IMR-90 (cell line): ENCODE measurements at regions not wholly inside any gene's neighbourhood (a gene's known extent, or its start where the extent isn't known, plus 50 kb on each side); places are given as distances from the start of the nearest gene placed in this dataset.

Experiments used
- ATAC-seq: fragments of 200-7000 bp; cut with Tn5 transposase; 2 replicates; pipeline ENCODE4 v1.9.1; 2020; ENCODE audit warnings: low read depth, mild to moderate bottlenecking, moderate library complexity
- BruUV-seq: library from RNA; stranded (reverse); fragments of 400-500 nt; replicated peaks from 2 replicates; lab custom pipeline; 2021; lab: Mats Ljungman, UMichigan
- CTCF ChIA-PET: fragments of 300-600 bp; formaldehyde crosslinking; extraction: SDS; loops from one replicate; lab custom pipeline; 2021; ENCODE audit warnings: antibody characterized with exemption; lab: Yijun Ruan, JAX
- POLR2A ChIA-PET: fragments of 300-600 bp; sonication (Branson Sonifier 250); formaldehyde crosslinking; loops from one replicate; lab custom pipeline; 2022; ENCODE audit warnings: antibody characterized with exemption; ENCODE audit not compliant: unreplicated experiment; lab: Charles Lee
- DNase-seq: peaks from one replicate; pipeline ENCODE4 v3.0.0; 2013
- H2AFZ ChIP-seq: replicated peaks from 2 replicates; pipeline ENCODE3; 2013; ENCODE audit warnings: low read length, mild to moderate bottlenecking; ENCODE audit not compliant: poor library complexity
- H2AK5ac ChIP-seq: 2 replicates; pipeline ENCODE4 v1.6.1; 2013; ENCODE audit warnings: low read depth, low read length, inconsistent platforms
- H2AK9ac ChIP-seq: replicated peaks from 2 replicates; pipeline ENCODE3; 2013; ENCODE audit warnings: mild to moderate bottlenecking, low read depth, low read length, moderate library complexity; ENCODE audit not compliant: poor library complexity
- H2BK120ac ChIP-seq: 2 replicates; pipeline ENCODE4 v1.6.1; 2013; ENCODE audit warnings: low read depth, low read length, inconsistent platforms
- H2BK15ac ChIP-seq: 3 replicates; pipeline ENCODE4 v1.6.1; 2013; ENCODE audit warnings: low read depth, low read length, inconsistent platforms
- H2BK20ac ChIP-seq: 2 replicates; pipeline ENCODE4 v1.6.1; 2013; ENCODE audit warnings: low read depth, mild to moderate bottlenecking, inconsistent platforms, low read length, moderate library complexity
- H2BK5ac ChIP-seq: 2 replicates; pipeline ENCODE4 v1.6.1; 2013; ENCODE audit warnings: mild to moderate bottlenecking, low read depth, low read length, inconsistent platforms; ENCODE audit not compliant: poor library complexity, severe bottlenecking
- H3K14ac ChIP-seq: replicated peaks from 2 replicates; pipeline ENCODE4 v1.6.1; 2013; ENCODE audit warnings: low read depth, low read length, inconsistent platforms
- H3K18ac ChIP-seq: 2 replicates; pipeline ENCODE4 v1.6.1; 2013; ENCODE audit warnings: low read depth, low read length, control low read depth
- H3K23ac ChIP-seq: 2 replicates; pipeline ENCODE4 v1.6.1; 2013; ENCODE audit warnings: low read depth, low read length, inconsistent platforms
- H3K27ac ChIP-seq: 2 replicates; pipeline ENCODE4 v1.5.1; 2013; ENCODE audit warnings: mild to moderate bottlenecking, control low read depth, low read length; ENCODE audit not compliant: insufficient read depth
- H3K27me3 ChIP-seq: 2 replicates; pipeline ENCODE4 v1.6.1; 2013; ENCODE audit warnings: low read length; ENCODE audit not compliant: control insufficient read depth, insufficient read depth
- H3K36me3 ChIP-seq: 2 replicates; pipeline ENCODE4 v1.6.1; 2013; ENCODE audit warnings: low read length, mixed read lengths; ENCODE audit not compliant: control insufficient read depth, insufficient read depth
- H3K4ac ChIP-seq: 2 replicates; pipeline ENCODE4 v1.6.1; 2013; ENCODE audit warnings: low read depth, low read length, inconsistent platforms
- H3K4me1 ChIP-seq: 2 replicates; pipeline ENCODE4 v1.6.1; 2013; ENCODE audit warnings: low read length, mixed read lengths; ENCODE audit not compliant: control insufficient read depth, insufficient read depth
- H3K4me2 ChIP-seq: 2 replicates; pipeline ENCODE4 v1.6.1; 2013; ENCODE audit warnings: low read depth, mild to moderate bottlenecking, control low read depth, low read length, moderate library complexity
- H3K4me3 ChIP-seq: 2 replicates; pipeline ENCODE4 v1.5.1; 2013; ENCODE audit warnings: low read depth, mild to moderate bottlenecking, control low read depth, low read length, moderate library complexity; ENCODE audit not compliant: insufficient read depth
- H3K56ac ChIP-seq: 2 replicates; pipeline ENCODE4 v1.6.1; 2013; ENCODE audit warnings: low read length, inconsistent platforms; ENCODE audit not compliant: insufficient read depth; ENCODE audit errors: extremely low read depth
- H3K79me1 ChIP-seq, 2 experiments: 2 replicates each; pipeline ENCODE4 v1.6.1; 2013; ENCODE audit warnings: low read length in 2 of 2, inconsistent platforms in 1 of 2, low read depth in 1 of 2
- H3K9ac ChIP-seq: 2 replicates; pipeline ENCODE4 v1.6.1; 2013; ENCODE audit warnings: low read depth, low read length, control low read depth
- H3K9me1 ChIP-seq: 2 replicates; pipeline ENCODE4 v1.6.1; 2013; ENCODE audit warnings: low read length, inconsistent platforms; ENCODE audit not compliant: insufficient read depth
- H3K9me3 ChIP-seq: 2 replicates; pipeline ENCODE4 v1.6.1; 2013; ENCODE audit warnings: low read length; ENCODE audit not compliant: control insufficient read depth, insufficient read depth
- H4K20me1 ChIP-seq: 2 replicates; pipeline ENCODE4 v1.6.1; 2013; ENCODE audit warnings: low read length, inconsistent platforms; ENCODE audit not compliant: insufficient read depth
- H4K5ac ChIP-seq: 2 replicates; pipeline ENCODE4 v1.6.1; 2013; ENCODE audit warnings: mild to moderate bottlenecking, low read depth, low read length, control low read depth
- H4K8ac ChIP-seq, 2 experiments: 2 replicates each; pipeline ENCODE4 v1.6.1; 2013; ENCODE audit warnings: low read depth in 2 of 2, low read length in 2 of 2, control low read depth in 1 of 2, inconsistent platforms in 1 of 2
- H4K91ac ChIP-seq: 2 replicates; pipeline ENCODE4 v1.6.1; 2013; ENCODE audit warnings: low read depth, low read length, inconsistent platforms; ENCODE audit not compliant: insufficient read depth
- FOS ChIP-seq: fragments of 150-350 bp; IDR thresholded peaks from 2 replicates; pipeline ENCODE4 v1.6.1; 2016; ENCODE audit warnings: low read depth, low read length
- WGBS, 2 experiments: methylation state at CpG; one replicate each; pipeline versions ENCODE4 v1.1.5 to v1.1.7; 2013; ENCODE audit warnings: missing lambda C conversion rate in 2 of 2; ENCODE audit not compliant: insufficient read length in 1 of 2; ENCODE audit errors: extremely low coverage in 2 of 2; 5-methylcytosine and 5-hydroxymethylcytosine counted together
- dilution Hi-C: fragments of 300-500 bp; cut with HindIII; formaldehyde crosslinking; loops from one replicate; pipeline ENCODE4 v1.14.3; 2018; ENCODE audit warnings: low sequenced_read_pairs; ENCODE audit not compliant: unreplicated experiment
- in situ Hi-C: fragments of 300-500 bp; cut with MboI; formaldehyde crosslinking; loops from 3 replicates; pipeline ENCODE4 v1.14.3; 2019; ENCODE audit warnings: low sequenced_read_pairs, inconsistent platforms, mixed read lengths
- intact Hi-C: fragments of 100-400 bp; cut with micrococcal nuclease; formaldehyde crosslinking; loops from 2 replicates; pipeline ENCODE4 v1.10.0; 2022

GRCh38 chr6:112524071-112524470 lies 176.9 kb downstream of the RFPL4B start:
- Histone ChIP-seq H3K9me3 (no peaks in the 10 kb centered on the region), H3K56ac (no peak overlapping the region), H4K8ac (no peak overlapping the region), H3K4ac (no peak overlapping the region), H3K9me1 (no peaks in the 10 kb centered on the region), H2BK20ac (no peak overlapping the region), H3K79me1 (no peaks in the 10 kb centered on the region), H2AK5ac (no peak overlapping the region), H2AK9ac (no peak overlapping the region), H3K36me3 (no peaks in the 10 kb centered on the region), H3K9ac (no peak overlapping the region), H3K27ac (no peak overlapping the region), H4K5ac (no peak overlapping the region), H2BK120ac (no peak overlapping the region), H2BK15ac (no peak overlapping the region), H4K20me1 (no peaks in the 10 kb centered on the region), H3K18ac (no peak overlapping the region), H2BK5ac (no peak overlapping the region), H3K27me3 (no peaks in the 10 kb centered on the region), H3K14ac (no peak overlapping the region), H3K4me2 (no peak overlapping the region), H3K4me3 (no peak overlapping the region), H3K23ac (no peak overlapping the region), H4K91ac (no peak overlapping the region), H2AFZ (no peak overlapping the region), H3K4me1 (no peaks in the 10 kb centered on the region)
- in situ Hi-C loops (no loop called here), dilution Hi-C loops (no loop called here), intact Hi-C loops (no loop called here)
- DNase-seq (no peak), ATAC-seq (no peak)
- no CpG with 5 or more reads among the region's 2 CpGs for WGBS, 2 experiments
- POLR2A ChIA-PET, result no interaction called here
- no TSS peak for BruUV-seq
- no peak for TF ChIP-seq FOS
- CTCF ChIA-PET, result no interaction called here
